K562 (cell line): ENCODE measurements at regions not wholly inside any gene's neighbourhood (a gene's known extent, or its start where the extent isn't known, plus 50 kb on each side); places are given as distances from the start of the nearest gene placed in this dataset.

Experiments
- RB1 ChIP-seq: fragments of 450-650 bp; IDR thresholded peaks from 2 replicates; pipeline ENCODE4 v1.6.1; 2017; ENCODE audit warnings: low read depth, mild to moderate bottlenecking
- ZNF133 ChIP-seq: fragments of 250-450 bp; sonication (Bioruptor Pico); IDR thresholded peaks from 2 replicates; pipeline ENCODE4 v1.4.0; 2020; ENCODE audit warnings: mild to moderate bottlenecking
- ZZZ3 ChIP-seq: fragments of 450-650 bp; IDR thresholded peaks from 2 replicates; pipeline ENCODE4 v1.6.1; 2016; ENCODE audit warnings: antibody characterized with exemption, mild to moderate bottlenecking, moderate library complexity

GRCh38 chr2:78707776-78708386 is 317.6 kb upstream of the REG3G start:
- TF ChIP-seq RB1 (no peak), ZZZ3 (no peak), ZNF133 (CRISPR knock-in tag) (no peak)
